GM12878 (cell line): ENCODE measurements at regions not wholly inside any gene's neighbourhood (a gene's known extent, or its start where the extent isn't known, plus 50 kb on each side); places are given as distances from the start of the nearest gene placed in this dataset.

ENCODE experiments used
- ATAC-seq: fragments of 200-7000 bp; cut with Tn5 transposase; 3 replicates; pipeline ENCODE4 v1.9.1; 2020; ENCODE audit warnings: mild to moderate bottlenecking, moderate library complexity
- BruUV-seq: library from RNA; stranded (reverse); fragments of 400-500 nt; replicated peaks from 2 replicates; lab custom pipeline; 2021; lab: Mats Ljungman, UMichigan
- CTCF ChIA-PET: fragments of 300-600 bp; sonication (Branson Sonifier 250); formaldehyde crosslinking; extraction: SDS; loops from one replicate; lab custom pipeline; 2021; ENCODE audit warnings: inconsistent platforms; lab: Yijun Ruan, JAX
- POLR2A ChIA-PET: fragments of 350-600 bp; formaldehyde crosslinking; extraction: SDS; loops from one replicate; lab custom pipeline; 2021; ENCODE audit warnings: inconsistent platforms; lab: Charles Lee
- RAD21 ChIA-PET: fragments of 300-600 bp; sonication (Branson Sonifier 250); formaldehyde crosslinking; loops from one replicate; lab custom pipeline; 2023; ENCODE audit warnings: antibody characterized with exemption; ENCODE audit not compliant: unreplicated experiment; lab: Charles Lee
- SMC1A ChIA-PET: fragments of 300-600 bp; sonication (Branson Sonifier 250); formaldehyde crosslinking; loops from one replicate; lab custom pipeline; 2023; ENCODE audit not compliant: unreplicated experiment, uncharacterized antibody; lab: Charles Lee
- DNase-seq: peaks from one replicate; pipeline ENCODE4 v3.0.0-alpha.2; 2011; ENCODE audit warnings: low read depth, low spot score
- FAIRE-seq: peaks from 3 replicates; lab custom pipeline; 2011; peaks lifted over from hg19 to GRCh38; lab: Jason Lieb, UNC
- H2AFZ ChIP-seq: 2 replicates; pipeline ENCODE4 v1.6.0; 2011; ENCODE audit warnings: low read depth, low read length, control low read depth; ENCODE audit not compliant: control insufficient read depth
- H3K27ac ChIP-seq: 2 replicates; pipeline ENCODE4 v1.5.1; 2011; ENCODE audit warnings: control low read depth; ENCODE audit not compliant: control insufficient read depth, insufficient read depth
- H3K27me3 ChIP-seq, 2 experiments: replicated peaks in 1 of 2; 2 replicates each; pipeline versions ENCODE4 v1.6.0 to v1.6.1; 2011; ENCODE audit warnings: low read length in 1 of 2; ENCODE audit not compliant: control insufficient read depth in 2 of 2, insufficient read depth in 2 of 2
- H3K36me3 ChIP-seq, 2 experiments: 2 replicates each; pipeline ENCODE4 v1.5.1; 2011; ENCODE audit warnings: low read length in 1 of 2; ENCODE audit not compliant: control insufficient read depth in 2 of 2, insufficient read depth in 2 of 2
- H3K4me1 ChIP-seq: 2 replicates; pipeline ENCODE4 v1.6.1; 2011; ENCODE audit warnings: mild to moderate bottlenecking, low read length, moderate library complexity, mixed read lengths; ENCODE audit not compliant: control insufficient read depth, insufficient read depth
- H3K4me2 ChIP-seq: 2 replicates; pipeline ENCODE4 v1.6.0; 2011; ENCODE audit warnings: control low read depth; ENCODE audit not compliant: control insufficient read depth, insufficient read depth
- H3K4me3 ChIP-seq: fragments of 200-600 bp; sonication (generic); 2 replicates; pipeline ENCODE4 v1.5.1; 2016
- H3K79me2 ChIP-seq: 2 replicates; pipeline ENCODE4 v1.6.0; 2011; ENCODE audit warnings: low read length; ENCODE audit not compliant: control insufficient read depth, insufficient read depth
- H3K9ac ChIP-seq: 2 replicates; pipeline ENCODE4 v1.8.0; 2011; ENCODE audit warnings: low read length, control low read depth, mixed read lengths; ENCODE audit not compliant: control insufficient read depth, insufficient read depth
- H3K9me3 ChIP-seq: replicated peaks from 3 replicates; pipeline ENCODE4 v1.5.1; 2011; ENCODE audit warnings: mild to moderate bottlenecking, low read length; ENCODE audit not compliant: control insufficient read depth, insufficient read depth
- H4K20me1 ChIP-seq: 2 replicates; pipeline ENCODE4 v1.6.0; 2011; ENCODE audit not compliant: control insufficient read depth, insufficient read depth
- BRCA1 ChIP-seq: IDR thresholded peaks from 2 replicates; pipeline ENCODE4 v1.6.1; 2011; ENCODE audit warnings: low read depth, low read length, improper control_type of control experiment
- CBX3 ChIP-seq: fragments of 200-600 bp; sonication (generic); IDR thresholded peaks from 2 replicates; pipeline ENCODE4 v1.6.1; 2016; ENCODE audit warnings: low read depth, borderline replicate concordance
- CREM ChIP-seq: IDR thresholded peaks from 2 replicates; pipeline ENCODE4 v1.6.1; 2014; ENCODE audit warnings: antibody characterized with exemption, low read depth
- ETV6 ChIP-seq, 2 experiments: fragments of 450-650 bp in 1 of 2; IDR thresholded peaks in 1 of 2; conservative IDR thresholded peaks in 1 of 2; 2 replicates each; pipeline ENCODE4 v1.6.1; 2014; ENCODE audit warnings: antibody characterized with exemption in 1 of 2, borderline replicate concordance in 1 of 2, low read depth in 1 of 2, mild to moderate bottlenecking in 1 of 2, moderate library complexity in 1 of 2
- PAX8 ChIP-seq: fragments of 450-650 bp; IDR thresholded peaks from 2 replicates; pipeline ENCODE4 v1.6.1; 2017; ENCODE audit warnings: mild to moderate bottlenecking, moderate library complexity
- SIX5 ChIP-seq: IDR thresholded peaks from 2 replicates; pipeline ENCODE4 v1.6.1; 2011; ENCODE audit warnings: mild to moderate bottlenecking, low read depth, low read length, moderate library complexity; ENCODE audit not compliant: severe bottlenecking
- TAF1 ChIP-seq: IDR thresholded peaks from 2 replicates; pipeline ENCODE4 v1.6.1; 2011; ENCODE audit warnings: mild to moderate bottlenecking, low read depth, low read length, borderline replicate concordance
- TARDBP ChIP-seq: IDR thresholded peaks from 2 replicates; pipeline ENCODE4 v1.6.1; 2016; ENCODE audit warnings: borderline replicate concordance
- TCF3 ChIP-seq: IDR thresholded peaks from 2 replicates; pipeline ENCODE4 v1.6.1; 2012; ENCODE audit warnings: low read depth, mild to moderate bottlenecking, low read length, borderline replicate concordance; ENCODE audit not compliant: insufficient read depth
- WGBS: methylation state at CpG from one replicate; pipeline ENCODE4 v1.1.6; 2016; ENCODE audit warnings: low lambda C conversion rate; ENCODE audit not compliant: insufficient replicate concordance, insufficient coverage; ENCODE audit errors: missing lambda C conversion rate; 5-methylcytosine and 5-hydroxymethylcytosine counted together
- in situ Hi-C: fragments of 300-500 bp; cut with MboI; formaldehyde crosslinking; loops from 9 replicates; pipeline ENCODE4 v1.14.3; 2018; ENCODE audit warnings: mixed read lengths
- intact Hi-C: fragments of 100-400 bp; cut with micrococcal nuclease; formaldehyde crosslinking; loops from one replicate; pipeline ENCODE4 v1.14.2; 2022; ENCODE audit not compliant: unreplicated experiment
- TF ChIP-seq, protein P1 (sequence below): fragments of 450-650 bp; IDR thresholded peaks from 2 replicates; pipeline ENCODE4 v1.6.1; 2017; ENCODE audit warnings: antibody characterized with exemption, mild to moderate bottlenecking, moderate library complexity
- TF ChIP-seq, protein P2 (sequence below): fragments of 450-650 bp; formaldehyde crosslinking; IDR thresholded peaks from 2 replicates; pipeline ENCODE4 v1.4.0; 2022; ENCODE audit warnings: mild to moderate bottlenecking, moderate library complexity
- TF ChIP-seq, protein P3 (sequence below): fragments of 450-650 bp; IDR thresholded peaks from 2 replicates; pipeline ENCODE4 v1.6.1; 2014; ENCODE audit warnings: mild to moderate bottlenecking

DNA sequence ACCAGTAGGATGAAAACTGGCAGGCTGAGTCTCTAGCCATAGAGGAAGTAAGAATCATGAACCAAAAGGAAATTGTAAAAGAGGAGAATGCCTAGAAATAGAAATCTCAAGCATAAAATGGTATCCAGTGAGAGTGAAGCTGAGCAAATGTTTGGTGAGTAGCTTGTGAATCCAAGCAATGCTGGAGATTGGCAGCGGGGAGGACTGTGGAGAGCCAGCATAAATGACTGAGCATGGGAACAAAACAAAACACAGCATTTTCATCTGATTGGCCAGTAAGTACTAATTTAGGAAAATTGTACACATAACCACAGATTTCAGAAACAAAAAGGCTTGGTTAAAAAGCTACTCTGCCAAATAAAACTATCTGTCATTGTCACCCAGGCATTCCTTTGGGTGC lies 390.0 kb downstream of the STK39 start:
- Histone ChIP-seq H3K4me2 (no peak overlapping the region), H3K4me3 (no peak overlapping the region), H3K4me1 (no peaks in the 10 kb centered on the region), H3K79me2 (no peaks in the 10 kb centered on the region), H2AFZ (no peak overlapping the region), H3K27ac (no peak overlapping the region), H4K20me1 (no peaks in the 10 kb centered on the region), H3K36me3 (no peaks in the 10 kb centered on the region), H3K9me3 (no peaks in the 10 kb centered on the region), H3K27me3 (no peaks in the 10 kb centered on the region), H3K9ac (no peak overlapping the region)
- intact Hi-C loops = no loop called here
- CTCF ChIA-PET = interaction anchor here (2.3 kb wide), 1 partner anchor 10 kb away, joined by 5 read pairs; no protein-coding TSS in a partner anchor
- 33% methylated on average over 1 of the region's 1 CpG for WGBS
- SMC1A ChIA-PET = no interaction called here
- DNase-seq = no peak
- no TSS peak for BruUV-seq
- FAIRE-seq = no peak
- RAD21 ChIA-PET = no interaction called here
- no peak for ATAC-seq
- in situ Hi-C loops = no loop called here
- TF ChIP-seq BRCA1 (no peak), SIX5 (no peak), CBX3 (no peak), PAX8 (no peak), TAF1 (no peak), CREM (no peak), ETV6 (conservative IDR thresholded peaks at IDR 0.05 in 1 of 2, IDR thresholded peaks at IDR 0.05 in 1 of 2; ENCODE audit: borderline replicate concordance in 1 of 2, low read depth in 1 of 2) (no peak), TARDBP (no peak), TCF3 (no peak)
- POLR2A ChIA-PET = no interaction called here

DNA sequence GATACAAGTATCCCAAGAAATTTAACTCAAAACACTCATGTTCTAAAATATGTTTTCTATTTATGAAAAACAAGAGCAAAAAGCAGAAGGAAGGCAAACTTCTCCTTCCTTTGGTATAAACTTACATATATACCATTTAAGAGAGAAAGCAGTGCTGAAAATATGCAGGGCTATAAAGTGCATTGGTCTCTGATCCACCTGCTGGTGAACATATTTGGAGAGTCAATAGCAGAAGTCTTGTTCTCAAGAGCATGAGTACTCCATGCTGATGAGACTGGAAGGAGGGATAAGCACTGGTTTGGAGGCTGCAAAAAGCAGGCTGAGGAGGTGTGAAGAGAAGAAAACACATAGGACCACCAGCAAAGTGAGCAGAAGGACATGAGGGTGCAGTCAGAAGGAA lies 391.2 kb downstream of the STK39 start:
- H3K79me2 ChIP-seq = no peaks in the 10 kb centered on the region
- H3K9ac ChIP-seq = no peak overlapping the region
- ChIA-PET SMC1A (interaction anchor here (0.6 kb wide), 1 partner anchor 11 kb away, joined by 3 read pairs; no protein-coding TSS in a partner anchor), POLR2A (no interaction called here), RAD21 (no interaction called here), CTCF (interaction anchor here (2.3 kb wide), 1 partner anchor 11 kb away, joined by 5 read pairs; no protein-coding TSS in a partner anchor)
- no peaks in the 10 kb centered on the region for H3K4me1 ChIP-seq
- no peaks in the 10 kb centered on the region for H3K27me3 ChIP-seq
- H3K27ac ChIP-seq = no peak overlapping the region
- H3K4me3 ChIP-seq = no peak overlapping the region
- H3K9me3 ChIP-seq = no peaks in the 10 kb centered on the region
- FAIRE-seq (no peak), DNase-seq (no peak), ATAC-seq (no peak)
- H3K36me3 ChIP-seq = no peaks in the 10 kb centered on the region
- no TSS peak for BruUV-seq
- H2AFZ ChIP-seq = no peak overlapping the region
- intact Hi-C loops (no loop called here), in situ Hi-C loops (no loop called here)
- H4K20me1 ChIP-seq = no peaks in the 10 kb centered on the region
- no peak overlapping the region for H3K4me2 ChIP-seq
- TF ChIP-seq, protein P1, sequence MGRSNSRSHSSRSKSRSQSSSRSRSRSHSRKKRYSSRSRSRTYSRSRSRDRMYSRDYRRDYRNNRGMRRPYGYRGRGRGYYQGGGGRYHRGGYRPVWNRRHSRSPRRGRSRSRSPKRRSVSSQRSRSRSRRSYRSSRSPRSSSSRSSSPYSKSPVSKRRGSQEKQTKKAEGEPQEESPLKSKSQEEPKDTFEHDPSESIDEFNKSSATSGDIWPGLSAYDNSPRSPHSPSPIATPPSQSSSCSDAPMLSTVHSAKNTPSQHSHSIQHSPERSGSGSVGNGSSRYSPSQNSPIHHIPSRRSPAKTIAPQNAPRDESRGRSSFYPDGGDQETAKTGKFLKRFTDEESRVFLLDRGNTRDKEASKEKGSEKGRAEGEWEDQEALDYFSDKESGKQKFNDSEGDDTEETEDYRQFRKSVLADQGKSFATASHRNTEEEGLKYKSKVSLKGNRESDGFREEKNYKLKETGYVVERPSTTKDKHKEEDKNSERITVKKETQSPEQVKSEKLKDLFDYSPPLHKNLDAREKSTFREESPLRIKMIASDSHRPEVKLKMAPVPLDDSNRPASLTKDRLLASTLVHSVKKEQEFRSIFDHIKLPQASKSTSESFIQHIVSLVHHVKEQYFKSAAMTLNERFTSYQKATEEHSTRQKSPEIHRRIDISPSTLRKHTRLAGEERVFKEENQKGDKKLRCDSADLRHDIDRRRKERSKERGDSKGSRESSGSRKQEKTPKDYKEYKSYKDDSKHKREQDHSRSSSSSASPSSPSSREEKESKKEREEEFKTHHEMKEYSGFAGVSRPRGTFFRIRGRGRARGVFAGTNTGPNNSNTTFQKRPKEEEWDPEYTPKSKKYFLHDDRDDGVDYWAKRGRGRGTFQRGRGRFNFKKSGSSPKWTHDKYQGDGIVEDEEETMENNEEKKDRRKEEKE = no peak
- TF ChIP-seq, protein P2, sequence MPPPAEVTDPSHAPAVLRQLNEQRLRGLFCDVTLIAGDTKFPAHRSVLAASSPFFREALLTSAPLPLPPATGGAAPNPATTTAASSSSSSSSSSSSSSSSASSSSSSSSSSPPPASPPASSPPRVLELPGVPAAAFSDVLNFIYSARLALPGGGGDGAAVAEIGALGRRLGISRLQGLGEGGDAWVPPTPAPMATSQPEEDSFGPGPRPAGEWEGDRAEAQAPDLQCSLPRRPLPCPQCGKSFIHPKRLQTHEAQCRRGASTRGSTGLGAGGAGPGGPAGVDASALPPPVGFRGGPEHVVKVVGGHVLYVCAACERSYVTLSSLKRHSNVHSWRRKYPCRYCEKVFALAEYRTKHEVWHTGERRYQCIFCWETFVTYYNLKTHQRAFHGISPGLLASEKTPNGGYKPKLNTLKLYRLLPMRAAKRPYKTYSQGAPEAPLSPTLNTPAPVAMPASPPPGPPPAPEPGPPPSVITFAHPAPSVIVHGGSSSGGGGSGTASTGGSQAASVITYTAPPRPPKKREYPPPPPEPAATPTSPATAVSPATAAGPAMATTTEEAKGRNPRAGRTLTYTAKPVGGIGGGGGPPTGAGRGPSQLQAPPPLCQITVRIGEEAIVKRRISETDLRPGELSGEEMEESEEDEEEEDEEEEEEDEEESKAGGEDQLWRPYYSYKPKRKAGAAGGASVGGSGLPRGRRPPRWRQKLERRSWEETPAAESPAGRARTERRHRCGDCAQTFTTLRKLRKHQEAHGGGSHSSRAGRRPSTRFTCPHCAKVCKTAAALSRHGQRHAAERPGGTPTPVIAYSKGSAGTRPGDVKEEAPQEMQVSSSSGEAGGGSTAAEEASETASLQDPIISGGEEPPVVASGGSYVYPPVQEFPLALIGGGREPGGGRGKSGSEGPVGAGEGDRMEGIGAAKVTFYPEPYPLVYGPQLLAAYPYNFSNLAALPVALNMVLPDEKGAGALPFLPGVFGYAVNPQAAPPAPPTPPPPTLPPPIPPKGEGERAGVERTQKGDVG = no peak
- TF ChIP-seq, protein P3, sequence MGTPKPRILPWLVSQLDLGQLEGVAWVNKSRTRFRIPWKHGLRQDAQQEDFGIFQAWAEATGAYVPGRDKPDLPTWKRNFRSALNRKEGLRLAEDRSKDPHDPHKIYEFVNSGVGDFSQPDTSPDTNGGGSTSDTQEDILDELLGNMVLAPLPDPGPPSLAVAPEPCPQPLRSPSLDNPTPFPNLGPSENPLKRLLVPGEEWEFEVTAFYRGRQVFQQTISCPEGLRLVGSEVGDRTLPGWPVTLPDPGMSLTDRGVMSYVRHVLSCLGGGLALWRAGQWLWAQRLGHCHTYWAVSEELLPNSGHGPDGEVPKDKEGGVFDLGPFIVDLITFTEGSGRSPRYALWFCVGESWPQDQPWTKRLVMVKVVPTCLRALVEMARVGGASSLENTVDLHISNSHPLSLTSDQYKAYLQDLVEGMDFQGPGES = no peak
